ENCODE measurements at regions not wholly inside any gene's neighbourhood (a gene's known extent, or its start where the extent isn't known, plus 50 kb on each side); places are given as distances from the start of the nearest gene placed in this dataset.

DNA sequence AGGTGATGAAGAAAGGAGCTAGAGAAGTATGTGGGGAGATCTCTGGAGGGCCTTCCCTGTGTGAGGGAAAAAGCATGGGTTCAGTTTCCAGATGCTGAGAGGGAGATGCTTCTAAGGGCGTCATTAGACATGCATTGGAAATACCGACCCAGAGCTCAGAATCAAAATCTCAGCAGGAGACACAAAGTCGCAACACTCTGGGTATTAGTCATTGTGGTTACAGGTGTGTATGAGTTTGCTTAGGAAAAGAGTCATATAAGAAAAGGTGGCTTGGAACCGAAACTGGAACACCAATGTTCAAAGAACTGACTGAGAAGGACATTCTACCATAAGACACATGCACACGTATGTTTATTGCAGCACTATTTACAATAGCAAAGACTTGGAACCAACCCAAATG, 477.1 kb downstream of the FBXO15 start:
- Histone ChIP-seq H4K20me1 (ENCODE audit: insufficient read depth, low read length, poor library complexity, severe bottlenecking) (no peaks in the 10 kb centered on the region), H3F3A (ENCODE audit: low read depth) (no peaks in the 10 kb centered on the region), H3K4me2 (ENCODE audit: low read depth, low read length, poor library complexity, severe bottlenecking) (no peak overlapping the region), H3K9me2 (replicated peaks; ENCODE audit: low read depth, low read length) (no peaks in the 10 kb centered on the region), H3K4me3 (ENCODE audit: low read length, poor library complexity, severe bottlenecking) (no peak overlapping the region), H3K9ac (ENCODE audit: low read depth, low read length, poor library complexity, severe bottlenecking) (no peak overlapping the region), H2AFZ (ENCODE audit: low read length) (no peak overlapping the region), H3K27me3 (ENCODE audit: insufficient read depth, low read length, poor library complexity, severe bottlenecking) (no peaks in the 10 kb centered on the region), H3K79me2 (ENCODE audit: insufficient read depth, low read length) (no peaks in the 10 kb centered on the region), H3K4me1 (ENCODE audit: insufficient read depth, low read length, poor library complexity, severe bottlenecking) (peaks cover 5% of the 10 kb centered on the region), H3K36me3 (ENCODE audit: insufficient read depth, low read length) (no peaks in the 10 kb centered on the region), H3K9me3 (ENCODE audit: insufficient read depth, low read depth, low read length) (no peaks in the 10 kb centered on the region)
- TF ChIP-seq EZH2phosphoT487 (IDR thresholded peaks at IDR 0.05; ENCODE audit: borderline replicate concordance) = no peak
- TF ChIP-seq, protein P1, sequence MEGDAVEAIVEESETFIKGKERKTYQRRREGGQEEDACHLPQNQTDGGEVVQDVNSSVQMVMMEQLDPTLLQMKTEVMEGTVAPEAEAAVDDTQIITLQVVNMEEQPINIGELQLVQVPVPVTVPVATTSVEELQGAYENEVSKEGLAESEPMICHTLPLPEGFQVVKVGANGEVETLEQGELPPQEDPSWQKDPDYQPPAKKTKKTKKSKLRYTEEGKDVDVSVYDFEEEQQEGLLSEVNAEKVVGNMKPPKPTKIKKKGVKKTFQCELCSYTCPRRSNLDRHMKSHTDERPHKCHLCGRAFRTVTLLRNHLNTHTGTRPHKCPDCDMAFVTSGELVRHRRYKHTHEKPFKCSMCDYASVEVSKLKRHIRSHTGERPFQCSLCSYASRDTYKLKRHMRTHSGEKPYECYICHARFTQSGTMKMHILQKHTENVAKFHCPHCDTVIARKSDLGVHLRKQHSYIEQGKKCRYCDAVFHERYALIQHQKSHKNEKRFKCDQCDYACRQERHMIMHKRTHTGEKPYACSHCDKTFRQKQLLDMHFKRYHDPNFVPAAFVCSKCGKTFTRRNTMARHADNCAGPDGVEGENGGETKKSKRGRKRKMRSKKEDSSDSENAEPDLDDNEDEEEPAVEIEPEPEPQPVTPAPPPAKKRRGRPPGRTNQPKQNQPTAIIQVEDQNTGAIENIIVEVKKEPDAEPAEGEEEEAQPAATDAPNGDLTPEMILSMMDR (conservative IDR thresholded peaks at IDR 0.05; ENCODE audit: low read length) = no peak

- no peak overlapping the region for H3K4me2 ChIP-seq (ENCODE audit: low read depth, low read length, poor library complexity, severe bottlenecking)
- no peaks in the 10 kb centered on the region for H3K9me2 ChIP-seq (replicated peaks; ENCODE audit: low read depth, low read length)
- no peaks in the 10 kb centered on the region for H3K9me3 ChIP-seq (ENCODE audit: insufficient read depth, low read depth, low read length)
- peaks cover 5% of the 10 kb centered on the region for H3K4me1 ChIP-seq (ENCODE audit: insufficient read depth, low read length, poor library complexity, severe bottlenecking)
- H3K36me3 ChIP-seq (ENCODE audit: insufficient read depth, low read length) = no peaks in the 10 kb centered on the region
- H3K9ac ChIP-seq (ENCODE audit: low read depth, low read length, poor library complexity, severe bottlenecking) = no peak overlapping the region
- H3F3A ChIP-seq (ENCODE audit: low read depth) = no peaks in the 10 kb centered on the region
- H3K4me3 ChIP-seq (ENCODE audit: low read length, poor library complexity, severe bottlenecking) = no peak overlapping the region
- TF ChIP-seq, protein P1 (conservative IDR thresholded peaks at IDR 0.05; ENCODE audit: low read length) = no peak
- no peak for TF ChIP-seq EZH2phosphoT487 (IDR thresholded peaks at IDR 0.05; ENCODE audit: borderline replicate concordance)
- no peak overlapping the region for H2AFZ ChIP-seq (ENCODE audit: low read length)
- H3K27me3 ChIP-seq (ENCODE audit: insufficient read depth, low read length, poor library complexity, severe bottlenecking) = no peaks in the 10 kb centered on the region
- H3K79me2 ChIP-seq (ENCODE audit: insufficient read depth, low read length) = no peaks in the 10 kb centered on the region
- no peaks in the 10 kb centered on the region for H4K20me1 ChIP-seq (ENCODE audit: insufficient read depth, low read length, poor library complexity, severe bottlenecking)
Observed at GRCh38 chr18:73670039-73670438, 477.6 kb downstream of the FBXO15 start.

GRCh38 chr18:73669297-73669696, 478.3 kb downstream of the FBXO15 start:
- Histone ChIP-seq H3K79me2 (ENCODE audit: insufficient read depth, low read length) (no peaks in the 10 kb centered on the region), H3K4me2 (ENCODE audit: low read depth, low read length, poor library complexity, severe bottlenecking) (no peak overlapping the region)

More at GRCh38 chr18:73669297-73669696, 478.3 kb downstream of the FBXO15 start:
- no peak overlapping the region for H3K9ac ChIP-seq (ENCODE audit: low read depth, low read length, poor library complexity, severe bottlenecking)
- H4K20me1 ChIP-seq (ENCODE audit: insufficient read depth, low read length, poor library complexity, severe bottlenecking) = no peaks in the 10 kb centered on the region
- no peaks in the 10 kb centered on the region for H3F3A ChIP-seq (ENCODE audit: low read depth)
- no peaks in the 10 kb centered on the region for H3K9me3 ChIP-seq (ENCODE audit: insufficient read depth, low read depth, low read length)
- no peak overlapping the region for H3K4me3 ChIP-seq (ENCODE audit: low read length, poor library complexity, severe bottlenecking)
- TF ChIP-seq EZH2phosphoT487 (IDR thresholded peaks at IDR 0.05; ENCODE audit: borderline replicate concordance) = no peak
- TF ChIP-seq, protein P1 (conservative IDR thresholded peaks at IDR 0.05; ENCODE audit: low read length) = no peak
- no peaks in the 10 kb centered on the region for H3K27me3 ChIP-seq (ENCODE audit: insufficient read depth, low read length, poor library complexity, severe bottlenecking)
- no peak overlapping the region for H2AFZ ChIP-seq (ENCODE audit: low read length)
- no peaks in the 10 kb centered on the region for H3K36me3 ChIP-seq (ENCODE audit: insufficient read depth, low read length)
- H3K9me2 ChIP-seq (replicated peaks; ENCODE audit: low read depth, low read length) = no peaks in the 10 kb centered on the region
- H3K4me1 ChIP-seq (ENCODE audit: insufficient read depth, low read length, poor library complexity, severe bottlenecking) = peaks cover 2% of the 10 kb centered on the region

Measured in Loucy (cell line).